PC-9 (cell line): ENCODE measurements at regions not wholly inside any gene's neighbourhood (a gene's known extent, or its start where the extent isn't known, plus 50 kb on each side); places are given as distances from the start of the nearest gene placed in this dataset.

Experiments used
- BruUV-seq: library from RNA; stranded (reverse); fragments of 400-500 nt; replicated peaks from 2 replicates; lab custom pipeline; 2021; lab: Mats Ljungman, UMichigan
- CTCF ChIA-PET: fragments of 300-600 bp; sonication (Branson Sonifier 250); formaldehyde crosslinking; loops from one replicate; lab custom pipeline; 2022; ENCODE audit warnings: antibody characterized with exemption; lab: Charles Lee
- POLR2A ChIA-PET: fragments of 300-600 bp; sonication (Branson Sonifier 250); formaldehyde crosslinking; loops from one replicate; lab custom pipeline; 2022; ENCODE audit warnings: antibody characterized with exemption; ENCODE audit not compliant: unreplicated experiment; lab: Charles Lee
- DNase-seq, 2 experiments: peaks; one replicate each; pipeline versions ENCODE4 v3.0.0 to v3.0.0-alpha.2; 2015 to 2022; ENCODE audit warnings: mixed read lengths in 1 of 2
- H2AFZ ChIP-seq: fragments of 200-600 bp; sonication (generic); 2 replicates; pipeline ENCODE4 v1.8.1; 2017; ENCODE audit warnings: antibody characterized with exemption
- H3F3A ChIP-seq: fragments of 200-600 bp; sonication (generic); 2 replicates; pipeline ENCODE4 v1.8.1; 2017; ENCODE audit warnings: antibody characterized with exemption, mild to moderate bottlenecking, low read depth; ENCODE audit not compliant: insufficient read depth
- H3K27ac ChIP-seq: fragments of 200-600 bp; sonication (generic); 2 replicates; pipeline ENCODE4 v1.6.1; 2016; ENCODE audit warnings: mixed run types
- H3K27me3 ChIP-seq: fragments of 200-600 bp; sonication (generic); 2 replicates; pipeline ENCODE4 v1.6.1; 2016; ENCODE audit warnings: low read depth, mixed run types; ENCODE audit not compliant: insufficient read depth
- H3K36me3 ChIP-seq: fragments of 200-600 bp; sonication (generic); 2 replicates; pipeline ENCODE4 v1.6.1; 2016; ENCODE audit warnings: low read depth, mixed run types
- H3K4me1 ChIP-seq: fragments of 200-600 bp; sonication (generic); replicated peaks from 2 replicates; pipeline ENCODE4 v1.6.1; 2016; ENCODE audit warnings: mixed run types; ENCODE audit not compliant: insufficient read depth
- H3K4me2 ChIP-seq: fragments of 200-600 bp; sonication (generic); 2 replicates; pipeline ENCODE4 v1.6.1; 2017; ENCODE audit warnings: mixed run types
- H3K4me3 ChIP-seq: fragments of 200-600 bp; sonication (generic); 2 replicates; pipeline ENCODE4 v1.6.1; 2016; ENCODE audit warnings: mixed run types
- H3K79me2 ChIP-seq: fragments of 200-600 bp; sonication (generic); 2 replicates; pipeline ENCODE4 v1.6.1; 2017; ENCODE audit warnings: low read depth, mixed run types
- H3K9me2 ChIP-seq: fragments of 200-600 bp; sonication (generic); 2 replicates; pipeline ENCODE4 v1.8.1; 2017; ENCODE audit warnings: mild to moderate bottlenecking; ENCODE audit not compliant: insufficient read depth
- H3K9me3 ChIP-seq: fragments of 200-600 bp; sonication (generic); 2 replicates; pipeline ENCODE4 v1.8.1; 2016; ENCODE audit warnings: low read depth; ENCODE audit not compliant: insufficient read depth
- H4K20me1 ChIP-seq: fragments of 200-600 bp; sonication (generic); 2 replicates; pipeline ENCODE4 v1.8.1; 2017; ENCODE audit not compliant: insufficient read depth
- CTCF ChIP-seq: fragments of 200-600 bp; sonication (generic); conservative IDR thresholded peaks from 2 replicates; pipeline ENCODE4 v1.6.1; 2017; ENCODE audit warnings: mixed run types, antibody characterized with exemption, mild to moderate bottlenecking, moderate library complexity
- EZH2 ChIP-seq: fragments of 200-600 bp; sonication (generic); IDR thresholded peaks from 2 replicates; pipeline ENCODE4 v1.8.0; 2017; ENCODE audit warnings: antibody characterized with exemption, low read depth
- intact Hi-C: fragments of 100-400 bp; cut with micrococcal nuclease; formaldehyde crosslinking; loops from one replicate; pipeline ENCODE4 v1.10.0; 2022; ENCODE audit not compliant: unreplicated experiment

GRCh38 chr7:98701372-98701771 lies 84.3 kb downstream of the NPTX2 start:
- no peak for TF ChIP-seq CTCF
- no peak for TF ChIP-seq EZH2
- Histone ChIP-seq H3K4me3 (no peak overlapping the region), H3K27ac (no peak overlapping the region), H3K9me3 (no peaks in the 10 kb centered on the region), H3K27me3 (peaks cover 78% of the 10 kb centered on the region), H3F3A (no peaks in the 10 kb centered on the region), H3K4me2 (no peak overlapping the region), H2AFZ (no peak overlapping the region), H3K9me2 (no peaks in the 10 kb centered on the region), H3K4me1 (no peaks in the 10 kb centered on the region), H3K79me2 (no peaks in the 10 kb centered on the region), H3K36me3 (no peaks in the 10 kb centered on the region), H4K20me1 (no peaks in the 10 kb centered on the region)
- BruUV-seq, result no TSS peak
- no peak for DNase-seq
- CTCF ChIA-PET, result no interaction called here
- intact Hi-C loops, result no loop called here
- POLR2A ChIA-PET, result no interaction called here

GRCh38 chr7:98702021-98702420 lies 84.9 kb downstream of the NPTX2 start:
- H3K9me3 ChIP-seq, result no peaks in the 10 kb centered on the region
- H3K27me3 ChIP-seq, result peaks cover 78% of the 10 kb centered on the region
- no peaks in the 10 kb centered on the region for H3K79me2 ChIP-seq
- ChIA-PET POLR2A (no interaction called here), CTCF (interaction anchor here (0.7 kb wide), 1 partner anchor 714 kb away, joined by 3 read pairs; no protein-coding TSS in a partner anchor)
- no TSS peak for BruUV-seq
- no peak overlapping the region for H2AFZ ChIP-seq
- no peak overlapping the region for H3K4me2 ChIP-seq
- H4K20me1 ChIP-seq, result no peaks in the 10 kb centered on the region
- no peak for DNase-seq
- TF ChIP-seq EZH2, result no peak
- TF ChIP-seq CTCF, result no peak
- H3K4me3 ChIP-seq, result no peak overlapping the region
- H3K36me3 ChIP-seq, result no peaks in the 10 kb centered on the region
- no peaks in the 10 kb centered on the region for H3K4me1 ChIP-seq
- no peak overlapping the region for H3K27ac ChIP-seq
- H3K9me2 ChIP-seq, result no peaks in the 10 kb centered on the region
- intact Hi-C loops, result no loop called here
- no peaks in the 10 kb centered on the region for H3F3A ChIP-seq

GRCh38 chr7:98703916-98704315 lies 86.8 kb downstream of the NPTX2 start:
- Histone ChIP-seq H3K27me3 (peaks cover 76% of the 10 kb centered on the region), H3K9me2 (no peaks in the 10 kb centered on the region), H3K27ac (no peak overlapping the region), H3K79me2 (no peaks in the 10 kb centered on the region), H3F3A (no peaks in the 10 kb centered on the region), H3K9me3 (no peaks in the 10 kb centered on the region), H3K36me3 (no peaks in the 10 kb centered on the region), H3K4me1 (no peaks in the 10 kb centered on the region), H4K20me1 (no peaks in the 10 kb centered on the region), H2AFZ (no peak overlapping the region), H3K4me3 (no peak overlapping the region), H3K4me2 (no peak overlapping the region)
- no TSS peak for BruUV-seq
- no peak for TF ChIP-seq EZH2
- no peak for TF ChIP-seq CTCF
- ChIA-PET CTCF (no interaction called here), POLR2A (no interaction called here)
- DNase-seq, result no peak
- intact Hi-C loops, result no loop called here
